GM12801 (cell line): ENCODE measurements at regions not wholly inside any gene's neighbourhood (a gene's known extent, or its start where the extent isn't known, plus 50 kb on each side); places are given as distances from the start of the nearest gene placed in this dataset.

ENCODE experiments used
- TF ChIP-seq, protein P1 (sequence below): IDR thresholded peaks from one replicate; pipeline ENCODE4 v1.5.1; 2011; ENCODE audit warnings: control low read depth; ENCODE audit not compliant: insufficient read length; ENCODE audit errors: extremely low read depth

DNA sequence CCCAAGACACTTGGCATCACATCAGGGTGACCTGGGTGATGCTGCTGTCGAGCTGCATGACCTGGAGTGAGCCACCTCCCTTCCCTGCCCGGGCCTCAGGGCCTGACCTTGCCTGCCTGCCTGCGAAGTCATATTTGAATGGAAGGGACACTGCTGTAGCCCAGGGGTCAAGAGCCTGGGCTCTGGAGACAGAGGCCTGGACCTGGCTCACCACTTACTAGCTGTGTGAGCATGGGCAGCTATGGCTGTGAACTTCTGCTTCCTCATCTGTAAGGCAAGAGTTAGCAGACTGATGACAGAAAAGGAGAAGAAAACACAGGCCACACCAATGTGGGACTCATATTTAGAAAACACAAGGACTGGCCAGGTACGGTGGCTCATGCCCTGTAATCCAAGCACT lies 118.7 kb downstream of the ZFP36L2 start:
- TF ChIP-seq, protein P1, sequence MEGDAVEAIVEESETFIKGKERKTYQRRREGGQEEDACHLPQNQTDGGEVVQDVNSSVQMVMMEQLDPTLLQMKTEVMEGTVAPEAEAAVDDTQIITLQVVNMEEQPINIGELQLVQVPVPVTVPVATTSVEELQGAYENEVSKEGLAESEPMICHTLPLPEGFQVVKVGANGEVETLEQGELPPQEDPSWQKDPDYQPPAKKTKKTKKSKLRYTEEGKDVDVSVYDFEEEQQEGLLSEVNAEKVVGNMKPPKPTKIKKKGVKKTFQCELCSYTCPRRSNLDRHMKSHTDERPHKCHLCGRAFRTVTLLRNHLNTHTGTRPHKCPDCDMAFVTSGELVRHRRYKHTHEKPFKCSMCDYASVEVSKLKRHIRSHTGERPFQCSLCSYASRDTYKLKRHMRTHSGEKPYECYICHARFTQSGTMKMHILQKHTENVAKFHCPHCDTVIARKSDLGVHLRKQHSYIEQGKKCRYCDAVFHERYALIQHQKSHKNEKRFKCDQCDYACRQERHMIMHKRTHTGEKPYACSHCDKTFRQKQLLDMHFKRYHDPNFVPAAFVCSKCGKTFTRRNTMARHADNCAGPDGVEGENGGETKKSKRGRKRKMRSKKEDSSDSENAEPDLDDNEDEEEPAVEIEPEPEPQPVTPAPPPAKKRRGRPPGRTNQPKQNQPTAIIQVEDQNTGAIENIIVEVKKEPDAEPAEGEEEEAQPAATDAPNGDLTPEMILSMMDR = no peak

- TF ChIP-seq, protein P1 = no peak
These were observed 119.6 kb downstream of the ZFP36L2 start for GRCh38 chr2:43106559-43107527.

DNA sequence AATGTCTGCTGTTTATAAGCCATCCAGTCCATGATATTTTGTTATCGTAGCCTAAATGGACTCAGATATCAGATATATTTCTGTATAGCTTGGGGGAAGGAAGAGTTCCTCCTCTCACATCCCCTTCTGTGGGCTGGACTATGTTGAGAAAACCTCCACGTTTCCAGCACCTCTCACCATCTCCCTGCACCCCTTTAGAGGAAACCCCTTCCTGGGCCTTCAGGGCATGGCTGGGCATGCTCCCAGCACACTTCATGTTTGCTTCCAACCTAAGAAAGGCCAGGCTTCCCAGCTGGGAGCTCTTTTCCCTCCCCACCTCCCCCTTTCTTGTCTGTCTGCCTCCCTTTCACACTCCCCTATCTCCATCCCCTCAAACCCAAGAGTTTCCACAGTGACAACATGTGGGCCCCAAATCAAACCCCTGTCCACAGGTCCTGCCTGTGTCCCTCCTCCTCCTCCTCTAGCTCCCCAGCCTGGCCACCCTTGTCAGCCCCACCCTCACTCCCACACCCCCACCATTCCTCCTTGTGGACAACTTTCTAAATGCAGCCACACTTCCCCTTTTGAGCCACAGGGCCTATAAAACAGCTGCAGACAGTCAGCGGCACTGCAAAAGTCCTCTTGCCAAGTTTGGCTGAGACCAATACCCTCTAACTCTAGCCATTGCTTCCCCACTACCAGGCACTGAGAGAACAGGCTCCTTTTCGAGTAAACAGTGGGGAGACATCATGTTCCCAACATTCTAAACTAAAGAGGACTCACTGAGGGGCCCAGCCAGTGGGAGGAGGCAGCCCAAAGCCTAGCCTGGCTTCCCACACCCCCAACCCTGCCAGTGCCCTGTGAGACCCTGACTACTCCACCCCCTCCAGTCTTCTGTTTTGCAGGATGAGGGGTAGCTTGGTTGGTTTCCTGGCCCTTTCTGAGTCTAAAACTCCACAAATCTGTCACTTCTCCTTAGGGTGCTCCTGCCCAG lies 120.5 kb downstream of the ZFP36L2 start:
- TF ChIP-seq, protein P1 = no peak

DNA sequence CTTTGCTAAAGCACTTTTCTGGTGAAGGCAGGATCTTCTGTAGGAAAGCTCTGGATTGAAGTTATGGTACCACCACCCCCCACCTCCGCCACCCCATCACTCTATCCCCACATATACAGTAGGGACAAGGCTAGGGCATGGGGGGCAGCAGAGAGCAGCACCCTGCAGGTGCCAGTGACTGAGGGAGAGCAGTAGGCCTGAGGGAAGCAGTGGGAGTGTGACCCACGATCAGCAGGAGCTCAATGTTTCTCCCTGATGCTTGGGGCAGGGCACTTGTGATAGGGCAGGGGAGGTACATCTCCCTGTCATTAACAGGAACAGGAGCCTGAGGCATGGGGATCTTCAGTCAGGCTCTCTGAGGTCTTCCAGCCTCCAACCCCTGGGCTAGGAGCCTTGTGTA lies 121.6 kb downstream of the ZFP36L2 start:
- TF ChIP-seq, protein P1 = no peak

DNA sequence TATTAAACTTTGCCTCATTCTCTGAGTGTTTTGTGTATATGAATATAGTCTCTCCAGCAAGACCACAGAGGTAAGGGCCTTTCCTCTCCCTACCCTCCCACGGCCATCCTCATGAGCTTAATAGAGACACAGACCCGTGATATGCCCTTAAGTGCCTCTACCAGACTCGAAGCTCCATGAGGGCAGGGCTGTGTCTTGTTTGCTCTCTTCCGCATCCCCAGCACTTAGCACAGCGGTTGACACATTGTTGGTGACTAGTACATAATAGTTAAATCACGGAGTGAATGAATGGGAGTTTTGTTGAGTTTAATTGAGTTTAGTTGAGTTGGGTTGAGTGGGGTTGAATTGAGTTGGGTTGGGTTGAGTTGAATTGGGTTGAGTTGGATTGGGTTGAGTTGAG lies 122.3 kb downstream of the ZFP36L2 start:
- TF ChIP-seq, protein P1 = no peak

DNA sequence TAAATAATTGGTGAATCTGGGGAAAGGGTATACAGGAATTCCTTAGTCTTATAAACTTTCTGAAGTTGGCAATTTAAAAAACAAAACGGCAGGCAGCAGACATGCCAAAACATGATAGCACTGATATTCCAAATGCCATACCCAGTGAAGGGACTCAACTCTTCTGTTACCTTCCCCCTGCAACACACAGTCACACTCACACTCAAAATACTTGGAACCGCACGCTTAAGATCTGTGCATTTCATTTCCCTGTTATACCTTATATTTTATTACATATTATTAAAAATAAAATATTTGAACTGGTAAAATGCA lies 123.4 kb downstream of the ZFP36L2 start:
- TF ChIP-seq, protein P1 = no peak
